ENCODE measurements at regions not wholly inside any gene's neighbourhood (a gene's known extent, or its start where the extent isn't known, plus 50 kb on each side); places are given as distances from the start of the nearest gene placed in this dataset.

DNA sequence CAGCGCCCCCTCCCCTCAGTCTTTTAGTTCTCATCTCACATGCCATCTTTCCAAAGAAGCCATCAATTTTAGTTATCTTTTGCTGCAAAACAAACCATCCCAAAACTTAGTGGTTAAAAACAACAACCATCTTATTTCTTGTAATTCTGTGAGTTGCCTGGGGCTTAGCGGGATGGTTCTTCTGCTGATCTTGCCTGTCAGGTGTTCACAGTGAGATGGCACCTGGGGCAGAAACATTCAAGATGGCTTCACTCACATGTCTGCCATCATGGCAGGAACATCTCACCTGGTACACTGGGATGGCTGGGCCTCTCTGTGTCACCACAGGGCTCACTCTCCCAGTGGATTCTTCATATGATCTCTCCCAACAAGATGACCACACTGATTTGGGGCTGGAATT is 67.6 kb upstream of the KCNK12 start:
- no peak overlapping the region for H3K4me3 ChIP-seq (replicated peaks in 1 of 2; ENCODE audit: low read depth in 2 of 2, low read length in 2 of 2)

DNA sequence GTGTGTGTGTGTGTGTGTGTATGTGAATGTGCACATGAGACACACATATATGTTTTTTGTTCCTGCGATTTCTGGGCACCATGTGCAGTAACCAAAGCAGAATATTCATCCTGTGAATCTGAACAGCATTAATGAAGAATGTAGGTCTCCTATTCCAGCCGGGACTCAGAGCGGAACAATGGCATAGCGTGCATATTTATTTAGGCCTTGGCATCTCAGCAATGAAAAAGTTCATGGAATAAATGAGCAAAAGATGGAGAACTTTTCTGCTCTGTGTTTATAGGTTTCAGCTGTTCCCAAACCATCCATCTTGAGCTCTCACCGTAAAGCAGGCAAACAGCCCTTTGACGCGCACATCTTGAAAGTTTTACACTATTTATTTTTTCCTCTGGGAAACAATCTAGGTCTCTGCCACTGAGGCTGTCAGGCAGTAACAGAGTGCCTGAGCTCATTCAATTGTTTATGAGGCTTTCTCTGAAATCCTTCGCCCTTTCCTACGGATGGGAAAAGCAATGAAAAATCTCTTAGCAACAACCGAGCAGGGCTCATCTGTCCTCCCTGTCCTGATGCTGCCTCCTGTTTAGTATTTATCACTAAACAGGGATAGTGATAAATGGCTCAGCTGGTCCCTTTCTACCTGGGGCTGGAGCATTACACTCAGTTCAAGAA is 65.9 kb upstream of the KCNK12 start:
- DNase-seq (ENCODE audit: low read depth in 2 of 2), result no peak
- H3K4me3 ChIP-seq (replicated peaks in 1 of 2; ENCODE audit: low read depth in 2 of 2, low read length in 2 of 2), result no peak overlapping the region
- no peak for TF ChIP-seq CTCF (IDR thresholded peaks at IDR 0.05; ENCODE audit: low read depth, low read length)

More for the DNA sequence above, 67.6 kb upstream of the KCNK12 start:
- no peak for DNase-seq (ENCODE audit: low read depth in 2 of 2)
- no peak for TF ChIP-seq CTCF (IDR thresholded peaks at IDR 0.05; ENCODE audit: low read depth, low read length)

DNA sequence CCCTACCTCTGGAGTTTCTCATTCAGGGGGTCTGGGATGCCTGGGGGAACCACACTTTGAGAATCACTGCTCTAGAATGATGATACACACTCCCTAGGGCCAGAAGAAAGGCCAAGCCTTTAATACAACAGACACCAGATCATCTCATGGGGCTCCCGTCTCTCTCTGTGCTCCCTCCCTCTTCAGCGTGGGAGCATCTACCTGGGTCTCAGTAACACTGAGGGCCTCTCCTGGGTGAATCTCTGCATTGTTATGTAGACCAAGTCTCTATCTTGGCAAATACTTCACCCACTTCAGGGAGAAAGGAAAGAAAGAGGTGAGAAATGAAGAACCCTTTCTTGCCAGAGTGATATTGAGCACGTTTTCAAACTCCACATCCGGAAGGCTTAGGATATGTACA is 65.4 kb upstream of the KCNK12 start:
- no peak for DNase-seq (ENCODE audit: low read depth in 2 of 2)
- no peak for TF ChIP-seq CTCF (IDR thresholded peaks at IDR 0.05; ENCODE audit: low read depth, low read length)

GRCh38 chr2:47632754-47633153 is 62.0 kb upstream of the KCNK12 start:
- no peak overlapping the region for H3K4me3 ChIP-seq (replicated peaks in 1 of 2; ENCODE audit: low read depth in 2 of 2, low read length in 2 of 2)
- no peak for TF ChIP-seq CTCF (IDR thresholded peaks at IDR 0.05; ENCODE audit: low read depth, low read length)

More for the DNA sequence above, 65.4 kb upstream of the KCNK12 start:
- no peak overlapping the region for H3K4me3 ChIP-seq (replicated peaks in 1 of 2; ENCODE audit: low read depth in 2 of 2, low read length in 2 of 2)

DNA sequence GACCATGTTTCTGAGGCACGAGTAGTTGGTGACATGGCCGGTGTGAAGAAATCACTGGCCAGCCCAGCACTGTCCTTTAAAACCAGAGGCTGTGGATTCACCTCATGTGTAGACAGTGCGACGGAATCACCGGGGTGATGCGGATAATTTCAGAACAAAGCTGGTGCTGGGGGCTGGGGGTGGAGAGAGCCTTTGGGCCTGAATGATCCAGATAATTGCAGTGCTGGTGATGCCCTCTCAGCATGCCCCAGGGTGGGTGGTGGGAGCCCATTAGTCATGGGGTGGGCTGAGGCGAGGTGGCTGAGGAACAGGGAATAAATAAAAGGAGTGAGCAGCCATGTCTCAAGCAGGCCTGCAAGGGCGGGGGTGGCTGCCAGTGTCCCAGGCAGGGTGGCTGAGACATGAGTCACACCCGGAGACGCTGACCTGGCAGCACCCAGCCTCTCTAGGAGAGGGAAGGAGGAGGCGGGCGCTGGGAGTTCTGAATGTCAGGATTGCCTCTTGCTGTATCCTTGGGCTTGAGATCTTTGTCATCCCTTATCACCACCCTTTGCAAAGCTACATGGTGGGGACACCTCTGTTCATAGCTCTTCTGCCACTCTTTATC is 61.1 kb upstream of the KCNK12 start:
- peak; percentile 52 to 72 for DNase-seq (ENCODE audit: low read depth in 2 of 2)
- no peak for TF ChIP-seq CTCF (IDR thresholded peaks at IDR 0.05; ENCODE audit: low read depth, low read length)

More at GRCh38 chr2:47632754-47633153, 62.0 kb upstream of the KCNK12 start:
- DNase-seq (ENCODE audit: low read depth in 2 of 2), result no peak

DNA sequence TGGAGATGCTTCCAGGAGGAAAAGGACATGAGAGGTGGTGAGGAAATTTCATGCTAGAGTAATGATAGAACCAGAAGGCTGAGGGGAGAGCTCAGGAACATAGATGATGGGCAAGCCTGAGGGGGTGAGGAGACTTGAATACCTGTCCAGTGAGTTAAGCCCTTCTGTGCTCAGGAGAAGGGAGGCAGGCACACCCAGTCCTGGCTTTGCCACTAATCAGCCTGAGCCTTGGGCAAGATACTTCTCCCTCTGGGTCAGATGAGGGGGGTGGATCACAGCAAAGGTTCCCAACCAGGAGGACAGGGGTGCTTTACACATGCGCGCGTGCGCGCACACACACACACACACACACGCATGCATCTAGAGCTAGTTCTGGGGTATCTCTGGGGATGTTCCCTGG is 60.5 kb upstream of the KCNK12 start:
- no peak overlapping the region for H3K4me3 ChIP-seq (replicated peaks in 1 of 2; ENCODE audit: low read depth in 2 of 2, low read length in 2 of 2)
- no peak for TF ChIP-seq CTCF (IDR thresholded peaks at IDR 0.05; ENCODE audit: low read depth, low read length)
- DNase-seq (ENCODE audit: low read depth in 2 of 2), result no peak

More for the DNA sequence above, 61.1 kb upstream of the KCNK12 start:
- no peak overlapping the region for H3K4me3 ChIP-seq (replicated peaks in 1 of 2; ENCODE audit: low read depth in 2 of 2, low read length in 2 of 2)

Data from cardiac fibroblast (primary cell).